ENCODE measurements at regions not wholly inside any gene's neighbourhood (a gene's known extent, or its start where the extent isn't known, plus 50 kb on each side); places are given as distances from the start of the nearest gene placed in this dataset.

DNA sequence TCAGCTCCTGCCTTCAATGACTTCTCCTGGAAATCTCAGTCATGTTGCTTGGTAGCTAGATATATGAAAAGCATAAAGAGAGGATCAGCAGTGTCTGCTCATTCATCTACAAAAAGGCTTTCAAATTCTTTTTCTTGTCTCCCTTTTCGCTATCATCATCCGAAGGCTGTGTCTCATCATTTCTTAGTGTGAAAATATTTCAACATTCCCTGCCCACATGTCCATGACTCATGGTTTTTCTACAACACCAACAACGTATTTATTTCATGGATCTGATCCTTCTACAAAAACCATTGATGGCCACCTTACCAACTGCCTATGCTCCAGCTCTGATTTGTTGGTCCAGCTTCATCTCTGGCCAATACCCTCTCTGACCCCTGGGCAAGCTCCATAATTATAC, 472.5 kb upstream of the GHITM start:
- Histone ChIP-seq H3K4me1 (ENCODE audit: control insufficient read depth, extremely low read depth, insufficient read depth, low read length) (no peaks in the 10 kb centered on the region), H3K9me3 (ENCODE audit: control insufficient read depth, low read depth, low read length) (no peaks in the 10 kb centered on the region), H3K79me2 (ENCODE audit: control insufficient read depth, insufficient read depth, low read length) (no peaks in the 10 kb centered on the region), H4K20me1 (ENCODE audit: control insufficient read depth, extremely low read depth, insufficient read depth, low read length) (no peaks in the 10 kb centered on the region), H3K9ac (ENCODE audit: control insufficient read depth, extremely low read depth, insufficient read depth, low read length) (no peak overlapping the region), H3K36me3 (ENCODE audit: control insufficient read depth in 2 of 2, extremely low read depth in 1 of 2, insufficient read depth in 2 of 2, low read length in 2 of 2) (no peaks in the 10 kb centered on the region), H3K9me1 (ENCODE audit: control insufficient read depth, extremely low read depth, insufficient read depth, low read length) (no peaks in the 10 kb centered on the region), H3K27ac (ENCODE audit: control insufficient read depth, insufficient read depth, low read length) (no peak overlapping the region), H2AFZ (ENCODE audit: control insufficient read depth, low read length) (no peak overlapping the region), H3K4me2 (ENCODE audit: control insufficient read depth, extremely low read depth, insufficient read depth, low read depth, low read length) (no peak overlapping the region), H3K4me3 (ENCODE audit: control insufficient read depth in 2 of 3, extremely low read depth in 1 of 3, insufficient read depth in 2 of 3, low read depth in 1 of 3, low read length in 3 of 3) (no peak overlapping the region), H3K27me3 (ENCODE audit: control insufficient read depth, extremely low read depth, insufficient read depth, low read length) (no peaks in the 10 kb centered on the region)
- DNase-seq (ENCODE audit: low read depth, low spot score) (no peak), FAIRE-seq (no peak)
- TF ChIP-seq EZH2 (IDR thresholded peaks at IDR 0.05; ENCODE audit: low read length): no peak
- TF ChIP-seq, protein P1, sequence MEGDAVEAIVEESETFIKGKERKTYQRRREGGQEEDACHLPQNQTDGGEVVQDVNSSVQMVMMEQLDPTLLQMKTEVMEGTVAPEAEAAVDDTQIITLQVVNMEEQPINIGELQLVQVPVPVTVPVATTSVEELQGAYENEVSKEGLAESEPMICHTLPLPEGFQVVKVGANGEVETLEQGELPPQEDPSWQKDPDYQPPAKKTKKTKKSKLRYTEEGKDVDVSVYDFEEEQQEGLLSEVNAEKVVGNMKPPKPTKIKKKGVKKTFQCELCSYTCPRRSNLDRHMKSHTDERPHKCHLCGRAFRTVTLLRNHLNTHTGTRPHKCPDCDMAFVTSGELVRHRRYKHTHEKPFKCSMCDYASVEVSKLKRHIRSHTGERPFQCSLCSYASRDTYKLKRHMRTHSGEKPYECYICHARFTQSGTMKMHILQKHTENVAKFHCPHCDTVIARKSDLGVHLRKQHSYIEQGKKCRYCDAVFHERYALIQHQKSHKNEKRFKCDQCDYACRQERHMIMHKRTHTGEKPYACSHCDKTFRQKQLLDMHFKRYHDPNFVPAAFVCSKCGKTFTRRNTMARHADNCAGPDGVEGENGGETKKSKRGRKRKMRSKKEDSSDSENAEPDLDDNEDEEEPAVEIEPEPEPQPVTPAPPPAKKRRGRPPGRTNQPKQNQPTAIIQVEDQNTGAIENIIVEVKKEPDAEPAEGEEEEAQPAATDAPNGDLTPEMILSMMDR (optimal IDR thresholded peaks at IDR 0.05 in 1 of 3, IDR thresholded peaks at IDR 0.05 in 1 of 3, conservative IDR thresholded peaks at IDR 0.05 in 1 of 3; ENCODE audit: extremely low read depth in 1 of 3, insufficient read depth in 2 of 3, low read length in 3 of 3): no peak
- dilution Hi-C loops (cut with MboI; ENCODE audit: extremely low pct_ligation_motif_present, low sequenced_read_pairs): no loop called here

DNA sequence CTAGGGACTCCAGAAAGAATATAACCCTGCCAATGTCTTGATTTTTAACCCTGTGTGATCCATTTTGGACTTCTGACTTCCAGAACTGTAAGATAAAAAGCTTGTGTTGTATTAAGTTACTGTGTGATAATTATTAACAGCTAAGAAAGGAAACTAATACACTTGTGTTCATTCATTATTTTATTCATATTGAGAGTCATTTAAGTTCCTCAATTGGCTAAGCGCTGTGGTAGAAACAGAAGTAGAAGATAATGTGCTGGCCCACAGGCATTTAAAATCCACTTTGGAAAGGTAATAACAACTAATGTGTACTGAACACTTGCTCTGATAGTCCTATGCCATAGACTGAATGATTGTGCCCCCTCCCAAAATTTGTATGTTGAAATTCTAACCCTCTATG, 471.7 kb upstream of the GHITM start:
- Histone ChIP-seq H4K20me1 (ENCODE audit: control insufficient read depth, extremely low read depth, insufficient read depth, low read length) (no peaks in the 10 kb centered on the region), H3K9me1 (ENCODE audit: control insufficient read depth, extremely low read depth, insufficient read depth, low read length) (no peaks in the 10 kb centered on the region), H3K4me1 (ENCODE audit: control insufficient read depth, extremely low read depth, insufficient read depth, low read length) (no peaks in the 10 kb centered on the region), H3K79me2 (ENCODE audit: control insufficient read depth, insufficient read depth, low read length) (no peaks in the 10 kb centered on the region), H3K4me3 (ENCODE audit: control insufficient read depth in 2 of 3, extremely low read depth in 1 of 3, insufficient read depth in 2 of 3, low read depth in 1 of 3, low read length in 3 of 3) (no peak overlapping the region), H3K4me2 (ENCODE audit: control insufficient read depth, extremely low read depth, insufficient read depth, low read depth, low read length) (no peak overlapping the region), H3K9me3 (ENCODE audit: control insufficient read depth, low read depth, low read length) (no peaks in the 10 kb centered on the region), H3K9ac (ENCODE audit: control insufficient read depth, extremely low read depth, insufficient read depth, low read length) (no peak overlapping the region), H2AFZ (ENCODE audit: control insufficient read depth, low read length) (no peak overlapping the region), H3K27me3 (ENCODE audit: control insufficient read depth, extremely low read depth, insufficient read depth, low read length) (no peaks in the 10 kb centered on the region), H3K27ac (ENCODE audit: control insufficient read depth, insufficient read depth, low read length) (no peak overlapping the region), H3K36me3 (ENCODE audit: control insufficient read depth in 2 of 2, extremely low read depth in 1 of 2, insufficient read depth in 2 of 2, low read length in 2 of 2) (no peaks in the 10 kb centered on the region)
- TF ChIP-seq, protein P1 (optimal IDR thresholded peaks at IDR 0.05 in 1 of 3, IDR thresholded peaks at IDR 0.05 in 1 of 3, conservative IDR thresholded peaks at IDR 0.05 in 1 of 3; ENCODE audit: extremely low read depth in 1 of 3, insufficient read depth in 2 of 3, low read length in 3 of 3): no peak
- TF ChIP-seq EZH2 (IDR thresholded peaks at IDR 0.05; ENCODE audit: low read length): no peak
- DNase-seq (ENCODE audit: low read depth, low spot score) (no peak), FAIRE-seq (no peak)
- dilution Hi-C loops (cut with MboI; ENCODE audit: extremely low pct_ligation_motif_present, low sequenced_read_pairs): no loop called here

Data from keratinocyte (primary cell).